ENCODE measurements at regions not wholly inside any gene's neighbourhood (a gene's known extent, or its start where the extent isn't known, plus 50 kb on each side); places are given as distances from the start of the nearest gene placed in this dataset.
A peak's percentile ranks its signal among the peaks of the same experiment; 100 is the strongest.

DNA sequence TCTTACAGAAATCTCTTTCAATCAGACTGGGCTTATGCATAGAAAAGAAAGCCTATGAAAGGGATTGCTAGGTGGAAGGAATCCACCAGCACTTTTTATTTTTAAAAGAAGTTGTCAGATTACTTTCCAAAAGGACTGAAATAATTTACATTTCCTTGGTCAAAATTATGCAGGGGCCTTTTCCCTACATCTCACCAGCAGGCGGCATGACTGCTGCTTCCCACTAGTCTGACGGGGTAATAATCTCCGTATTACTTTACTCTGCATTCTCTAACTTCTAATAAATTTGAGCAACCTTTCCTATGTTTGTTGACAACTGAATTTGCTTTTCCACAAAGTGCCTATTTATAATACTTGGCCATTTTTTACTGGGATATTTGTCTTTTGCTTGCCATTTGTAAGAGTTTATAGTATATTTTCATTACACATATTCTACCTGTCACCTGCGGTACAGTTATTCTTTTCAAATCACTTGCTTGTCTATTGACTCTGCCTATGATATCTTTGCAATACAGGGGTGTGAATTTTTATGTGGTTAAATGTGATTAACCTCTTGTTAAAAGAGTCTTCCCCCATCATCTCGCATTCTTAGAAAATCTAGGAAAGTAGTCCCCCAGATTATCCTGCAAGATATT is 51.9 kb upstream of the USP47 start:
- no peak overlapping the region for H3K27ac Mint-ChIP-seq (ENCODE audit: unreplicated experiment)
- no peak overlapping the region for H3K4me3 Mint-ChIP-seq (ENCODE audit: unreplicated experiment)
- DNase-seq (ENCODE audit: low spot score): no peak
- no peaks in the 10 kb centered on the region for H3K4me1 Mint-ChIP-seq (ENCODE audit: low read depth)
- H3K9me3 Mint-ChIP-seq (ENCODE audit: low read depth): no peaks in the 10 kb centered on the region
- TF ChIP-seq, protein P1, sequence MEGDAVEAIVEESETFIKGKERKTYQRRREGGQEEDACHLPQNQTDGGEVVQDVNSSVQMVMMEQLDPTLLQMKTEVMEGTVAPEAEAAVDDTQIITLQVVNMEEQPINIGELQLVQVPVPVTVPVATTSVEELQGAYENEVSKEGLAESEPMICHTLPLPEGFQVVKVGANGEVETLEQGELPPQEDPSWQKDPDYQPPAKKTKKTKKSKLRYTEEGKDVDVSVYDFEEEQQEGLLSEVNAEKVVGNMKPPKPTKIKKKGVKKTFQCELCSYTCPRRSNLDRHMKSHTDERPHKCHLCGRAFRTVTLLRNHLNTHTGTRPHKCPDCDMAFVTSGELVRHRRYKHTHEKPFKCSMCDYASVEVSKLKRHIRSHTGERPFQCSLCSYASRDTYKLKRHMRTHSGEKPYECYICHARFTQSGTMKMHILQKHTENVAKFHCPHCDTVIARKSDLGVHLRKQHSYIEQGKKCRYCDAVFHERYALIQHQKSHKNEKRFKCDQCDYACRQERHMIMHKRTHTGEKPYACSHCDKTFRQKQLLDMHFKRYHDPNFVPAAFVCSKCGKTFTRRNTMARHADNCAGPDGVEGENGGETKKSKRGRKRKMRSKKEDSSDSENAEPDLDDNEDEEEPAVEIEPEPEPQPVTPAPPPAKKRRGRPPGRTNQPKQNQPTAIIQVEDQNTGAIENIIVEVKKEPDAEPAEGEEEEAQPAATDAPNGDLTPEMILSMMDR (IDR thresholded peaks at IDR 0.05): peak; percentile 88
- no peaks in the 10 kb centered on the region for H3K27me3 Mint-ChIP-seq (ENCODE audit: low read depth)
- H3K36me3 Mint-ChIP-seq (ENCODE audit: low read depth): no peaks in the 10 kb centered on the region

DNA sequence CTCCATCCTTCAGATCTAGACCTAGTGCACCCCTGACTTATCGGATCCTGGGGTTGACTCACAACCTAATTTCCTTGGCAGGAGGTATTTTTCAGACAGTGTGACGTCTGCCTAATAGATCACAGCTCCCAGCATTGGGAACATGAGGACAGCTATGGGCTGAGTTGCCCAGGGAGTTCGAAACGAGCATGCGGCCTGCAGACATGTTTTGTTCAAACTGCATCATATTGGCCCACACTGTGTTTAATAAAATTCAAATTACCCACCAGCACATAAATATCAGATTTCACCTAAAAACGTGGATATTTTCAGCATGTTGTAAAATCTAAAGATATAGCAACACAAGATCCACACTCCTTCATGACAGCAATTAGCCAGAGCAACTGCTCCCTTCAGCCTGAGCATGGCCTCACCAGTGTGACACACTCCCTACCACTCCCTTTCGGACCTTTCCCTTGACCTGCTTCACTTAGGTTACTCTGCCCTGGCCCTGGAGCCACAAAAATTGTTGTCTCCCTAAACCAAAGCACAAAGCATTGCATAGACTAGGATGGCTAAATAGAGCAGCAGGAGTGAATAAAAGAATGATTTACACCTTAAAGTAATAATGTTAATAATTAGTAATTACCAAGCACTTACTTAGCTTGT is 53.6 kb upstream of the USP47 start:
- Mint-ChIP-seq H3K4me3 (ENCODE audit: unreplicated experiment) (no peak overlapping the region), H3K27ac (ENCODE audit: unreplicated experiment) (no peak overlapping the region), H3K27me3 (ENCODE audit: low read depth) (peaks cover 4% of the 10 kb centered on the region), H3K36me3 (ENCODE audit: low read depth) (peaks cover 1% of the 10 kb centered on the region), H3K4me1 (ENCODE audit: low read depth) (peaks cover 4% of the 10 kb centered on the region), H3K9me3 (ENCODE audit: low read depth) (no peaks in the 10 kb centered on the region)
- DNase-seq (ENCODE audit: low spot score): no peak
- TF ChIP-seq, protein P1 (IDR thresholded peaks at IDR 0.05): peak; percentile 2

DNA sequence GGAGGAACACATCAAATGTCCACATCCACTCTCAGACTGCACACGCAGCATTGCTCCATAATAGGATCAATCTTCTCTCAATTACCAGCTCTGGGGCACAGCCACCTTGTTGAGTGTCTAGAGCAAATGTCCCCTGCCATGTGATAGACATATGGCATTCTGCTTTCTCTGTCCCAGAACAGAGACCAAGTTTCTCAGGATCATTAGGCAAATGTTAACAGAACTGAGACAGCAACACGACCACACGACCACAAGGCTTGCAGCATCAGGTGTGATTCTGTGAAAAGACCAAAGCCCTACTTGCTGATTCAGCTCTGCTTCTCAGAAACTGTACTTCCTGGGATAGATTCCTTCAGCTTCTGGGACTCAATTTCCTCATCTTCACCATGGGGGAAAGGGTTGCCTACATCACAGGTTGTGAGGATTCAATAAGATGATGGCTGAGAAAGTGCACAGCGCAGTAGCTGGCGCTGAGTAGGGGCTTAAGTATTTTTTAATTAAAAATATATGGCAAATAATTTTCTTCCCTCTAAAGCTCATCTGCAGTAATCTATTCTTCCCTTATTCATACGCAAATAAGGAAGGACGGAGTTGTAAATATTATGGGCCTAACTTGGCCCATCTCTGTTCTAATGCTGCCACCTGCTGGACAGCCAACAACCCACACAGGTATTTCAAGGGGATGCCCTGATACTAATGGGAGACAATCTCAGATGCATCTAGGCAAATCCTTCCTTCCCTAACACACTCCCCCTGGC is 54.3 kb upstream of the USP47 start:
- no peak for DNase-seq (ENCODE audit: low spot score)
- Mint-ChIP-seq H3K36me3 (ENCODE audit: low read depth) (peaks cover 1% of the 10 kb centered on the region), H3K4me3 (ENCODE audit: unreplicated experiment) (no peak overlapping the region), H3K9me3 (ENCODE audit: low read depth) (no peaks in the 10 kb centered on the region), H3K4me1 (ENCODE audit: low read depth) (peaks cover 4% of the 10 kb centered on the region), H3K27me3 (ENCODE audit: low read depth) (peaks cover 4% of the 10 kb centered on the region), H3K27ac (ENCODE audit: unreplicated experiment) (no peak overlapping the region)
- TF ChIP-seq, protein P1 (IDR thresholded peaks at IDR 0.05): peak; percentile 93

DNA sequence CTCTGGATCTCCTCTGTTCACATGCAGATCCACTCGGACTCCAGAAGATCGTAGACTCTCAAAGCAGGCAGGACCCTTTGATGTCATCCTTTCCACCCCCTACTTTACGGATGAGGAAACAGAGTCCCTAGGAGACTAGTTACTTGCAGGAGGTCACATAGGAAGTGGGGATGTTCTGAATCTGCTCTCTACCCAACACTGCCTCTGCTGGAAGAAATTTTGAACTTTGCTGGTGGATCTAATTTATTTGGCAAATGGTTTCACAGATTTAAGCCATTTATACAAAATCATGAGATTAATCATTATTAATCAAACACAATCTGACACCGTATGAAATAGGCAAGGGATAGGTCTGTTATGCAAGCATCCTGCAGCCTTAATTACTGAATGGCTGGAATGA is 55.0 kb upstream of the USP47 start:
- H3K27me3 Mint-ChIP-seq (ENCODE audit: low read depth): peaks cover 8% of the 10 kb centered on the region
- TF ChIP-seq, protein P1 (IDR thresholded peaks at IDR 0.05): peak; percentile 81
- H3K9me3 Mint-ChIP-seq (ENCODE audit: low read depth): no peaks in the 10 kb centered on the region
- DNase-seq (ENCODE audit: low spot score): no peak
- H3K4me3 Mint-ChIP-seq (ENCODE audit: unreplicated experiment): no peak overlapping the region
- H3K27ac Mint-ChIP-seq (ENCODE audit: unreplicated experiment): no peak overlapping the region
- peaks cover 1% of the 10 kb centered on the region for H3K36me3 Mint-ChIP-seq (ENCODE audit: low read depth)
- H3K4me1 Mint-ChIP-seq (ENCODE audit: low read depth): peaks cover 4% of the 10 kb centered on the region

DNA sequence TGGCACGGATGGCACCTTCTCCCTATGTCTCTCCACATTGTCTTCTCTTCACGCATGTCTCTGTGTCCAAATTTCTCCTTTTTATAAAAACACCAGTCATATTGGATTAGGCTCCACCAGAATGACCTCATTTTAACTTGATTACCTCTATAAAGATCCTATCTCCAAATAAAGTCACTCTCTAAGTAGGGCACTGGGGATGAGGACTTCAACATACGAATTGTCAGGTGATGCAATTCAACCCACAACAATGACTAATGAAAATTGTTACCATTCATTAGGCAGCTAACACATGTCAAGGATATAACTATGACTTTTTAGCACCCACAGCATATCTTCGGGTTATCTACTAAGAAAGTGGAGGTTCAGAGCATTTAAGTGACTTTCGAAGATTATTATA is 55.5 kb upstream of the USP47 start:
- H3K27me3 Mint-ChIP-seq (ENCODE audit: low read depth): peaks cover 8% of the 10 kb centered on the region
- DNase-seq (ENCODE audit: low spot score): no peak
- peaks cover 4% of the 10 kb centered on the region for H3K4me1 Mint-ChIP-seq (ENCODE audit: low read depth)
- no peaks in the 10 kb centered on the region for H3K9me3 Mint-ChIP-seq (ENCODE audit: low read depth)
- H3K36me3 Mint-ChIP-seq (ENCODE audit: low read depth): peaks cover 1% of the 10 kb centered on the region
- TF ChIP-seq, protein P1 (IDR thresholded peaks at IDR 0.05): no peak
- no peak overlapping the region for H3K27ac Mint-ChIP-seq (ENCODE audit: unreplicated experiment)
- no peak overlapping the region for H3K4me3 Mint-ChIP-seq (ENCODE audit: unreplicated experiment)
